GM12801 (cell line): ENCODE measurements at regions not wholly inside any gene's neighbourhood (a gene's known extent, or its start where the extent isn't known, plus 50 kb on each side); places are given as distances from the start of the nearest gene placed in this dataset.

Experiments
- CTCF ChIP-seq: IDR thresholded peaks from one replicate; pipeline ENCODE4 v1.5.1; 2011; ENCODE audit warnings: control low read depth; ENCODE audit not compliant: insufficient read length; ENCODE audit errors: extremely low read depth

GRCh38 chr13:53683146-53683545 lies 654.5 kb downstream of the OLFM4 start:
- no peak for TF ChIP-seq CTCF

GRCh38 chr13:53683608-53684007 lies 655.0 kb downstream of the OLFM4 start:
- no peak for TF ChIP-seq CTCF

- no peak for TF ChIP-seq CTCF
Measured at GRCh38 chr13:53691417-53691816, 662.8 kb downstream of the OLFM4 start.

GRCh38 chr13:53694814-53695532 lies 666.4 kb downstream of the OLFM4 start:
- TF ChIP-seq CTCF, result no peak

- TF ChIP-seq CTCF, result no peak
Measured at GRCh38 chr13:53703371-53704080, 674.9 kb downstream of the OLFM4 start.

GRCh38 chr13:53719281-53719680 lies 690.7 kb downstream of the OLFM4 start:
- TF ChIP-seq CTCF, result no peak

- TF ChIP-seq CTCF, result no peak
Measured at GRCh38 chr13:53732664-53733063, 704.1 kb downstream of the OLFM4 start.
